HG03039 (cell line): ENCODE measurements at regions not wholly inside any gene's neighbourhood (a gene's known extent, or its start where the extent isn't known, plus 50 kb on each side); places are given as distances from the start of the nearest gene placed in this dataset.
"Not testable (repeated sequence)": the region's sequence is repeated elsewhere in the genome, so short reads cannot be mapped to it uniquely, and the experiment has no call there.

Source experiments
- ATAC-seq: cut with Tn5 transposase; IDR thresholded peaks from one replicate; pipeline ENCODE4 v1.9.1; 2021; ENCODE audit warnings: mild to moderate bottlenecking, moderate library complexity; ENCODE audit not compliant: unreplicated experiment

GRCh38 chr6:9841886-9842725 lies 572.8 kb downstream of the TFAP2A start:
- no peak for ATAC-seq

GRCh38 chr6:9834233-9834632 lies 580.6 kb downstream of the TFAP2A start:
- ATAC-seq: no peak

GRCh38 chr6:9831783-9832182 lies 583.1 kb downstream of the TFAP2A start:
- no peak for ATAC-seq

GRCh38 chr6:9830808-9831207 lies 584.1 kb downstream of the TFAP2A start:
- ATAC-seq: no peak

- ATAC-seq: no peak
Measured at GRCh38 chr6:9825526-9825925, 589.3 kb downstream of the TFAP2A start.

- not testable (repeated sequence) for ATAC-seq
Measured at GRCh38 chr6:9810727-9811126, 604.1 kb downstream of the TFAP2A start.

GRCh38 chr6:9810286-9810685 lies 604.6 kb downstream of the TFAP2A start:
- no peak for ATAC-seq

- no peak for ATAC-seq
Measured at GRCh38 chr6:9806195-9806594, 608.7 kb downstream of the TFAP2A start.

- ATAC-seq: no peak
Measured at GRCh38 chr6:9801249-9801754, 613.6 kb downstream of the TFAP2A start.

GRCh38 chr6:9799582-9799981 lies 615.3 kb downstream of the TFAP2A start:
- ATAC-seq: no peak

- no peak for ATAC-seq
Measured at GRCh38 chr6:9796827-9797226, 618.0 kb downstream of the TFAP2A start.

- no peak for ATAC-seq
Measured at GRCh38 chr6:9795880-9796279, 619.0 kb downstream of the TFAP2A start.

- no peak for ATAC-seq
Measured at GRCh38 chr6:9789201-9789600, 625.7 kb downstream of the TFAP2A start.

- no peak for ATAC-seq
Measured at GRCh38 chr6:9784786-9785185, 630.1 kb downstream of the TFAP2A start.

- no peak for ATAC-seq
Measured at GRCh38 chr6:9783567-9783966, 631.3 kb downstream of the TFAP2A start.

GRCh38 chr6:9766240-9766915 lies 648.5 kb downstream of the TFAP2A start:
- ATAC-seq: no peak

GRCh38 chr6:9761220-9761619 lies 653.7 kb downstream of the TFAP2A start:
- ATAC-seq: no peak

- ATAC-seq: no peak
Measured at GRCh38 chr6:9754515-9754914, 660.4 kb downstream of the TFAP2A start.

GRCh38 chr6:9745966-9746365 lies 668.9 kb downstream of the TFAP2A start:
- no peak for ATAC-seq

GRCh38 chr6:9745476-9745875 lies 669.4 kb downstream of the TFAP2A start:
- no peak for ATAC-seq

- no peak for ATAC-seq
Measured at GRCh38 chr6:9744119-9744518, 670.8 kb downstream of the TFAP2A start.

- no peak for ATAC-seq
Measured at GRCh38 chr6:9732056-9732455, 682.8 kb downstream of the TFAP2A start.
